NCI-H510A treated with DMSO at 0.1 percent for 48 hours (cell line): ENCODE measurements at regions not wholly inside any gene's neighbourhood (a gene's known extent, or its start where the extent isn't known, plus 50 kb on each side); places are given as distances from the start of the nearest gene placed in this dataset.
"Not testable (repeated sequence)": the region's sequence is repeated elsewhere in the genome, so short reads cannot be mapped to it uniquely, and the experiment has no call there.

ENCODE experiments used
- DNase-seq: peaks from one replicate; lab custom pipeline; 2025; lab: John Stamatoyannopoulos, UW

GRCh38 chr5:131005963-131006684 lies 158.9 kb downstream of the HINT1 start:
- no peak for DNase-seq

DNA sequence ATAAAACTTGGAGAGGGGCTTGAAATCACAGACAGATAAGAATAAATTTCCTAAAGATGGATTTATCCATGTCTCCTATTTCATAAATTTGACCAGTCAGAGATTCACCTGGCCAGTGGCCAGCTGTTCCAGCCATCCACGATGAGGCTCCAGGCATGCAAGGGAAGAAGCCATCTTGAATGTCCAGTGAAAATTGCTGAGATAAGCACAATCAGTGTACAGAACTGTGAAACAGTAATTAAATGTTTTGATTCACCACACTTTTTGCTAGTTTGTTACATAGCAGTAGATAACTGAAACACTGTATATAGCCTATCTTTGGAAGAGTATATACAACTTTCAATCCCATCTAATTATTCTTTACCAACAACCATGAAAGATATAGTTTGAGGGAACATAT lies 163.5 kb downstream of the HINT1 start:
- DNase-seq = no peak

- DNase-seq = no peak
Observed at GRCh38 chr5:131000289-131000688, 164.8 kb downstream of the HINT1 start.

GRCh38 chr5:130996720-130997119 lies 168.3 kb downstream of the HINT1 start:
- DNase-seq = not testable (repeated sequence)

DNA sequence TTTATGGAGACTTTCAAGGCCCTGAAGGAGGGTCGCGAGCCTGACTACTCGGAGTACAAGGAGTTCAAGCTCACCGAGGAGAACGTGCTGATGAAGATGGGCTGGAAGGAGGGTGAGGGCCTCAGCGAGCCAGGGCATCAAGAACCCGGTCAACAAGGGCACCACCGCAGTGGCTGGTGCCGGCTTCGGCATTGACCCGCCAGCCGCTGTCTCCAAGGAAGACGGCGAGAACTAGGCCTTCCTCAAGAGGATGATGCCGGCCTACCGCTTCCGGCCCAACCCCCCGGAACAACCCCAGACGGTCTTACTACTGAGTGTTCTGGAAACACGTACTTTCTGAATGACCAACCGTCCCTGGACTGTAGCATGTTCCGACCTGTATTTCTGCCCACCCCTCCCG lies 169.2 kb downstream of the HINT1 start:
- DNase-seq = no peak

- DNase-seq = peak; percentile 53
Observed at GRCh38 chr5:130995254-130995515, 169.9 kb downstream of the HINT1 start.

DNA sequence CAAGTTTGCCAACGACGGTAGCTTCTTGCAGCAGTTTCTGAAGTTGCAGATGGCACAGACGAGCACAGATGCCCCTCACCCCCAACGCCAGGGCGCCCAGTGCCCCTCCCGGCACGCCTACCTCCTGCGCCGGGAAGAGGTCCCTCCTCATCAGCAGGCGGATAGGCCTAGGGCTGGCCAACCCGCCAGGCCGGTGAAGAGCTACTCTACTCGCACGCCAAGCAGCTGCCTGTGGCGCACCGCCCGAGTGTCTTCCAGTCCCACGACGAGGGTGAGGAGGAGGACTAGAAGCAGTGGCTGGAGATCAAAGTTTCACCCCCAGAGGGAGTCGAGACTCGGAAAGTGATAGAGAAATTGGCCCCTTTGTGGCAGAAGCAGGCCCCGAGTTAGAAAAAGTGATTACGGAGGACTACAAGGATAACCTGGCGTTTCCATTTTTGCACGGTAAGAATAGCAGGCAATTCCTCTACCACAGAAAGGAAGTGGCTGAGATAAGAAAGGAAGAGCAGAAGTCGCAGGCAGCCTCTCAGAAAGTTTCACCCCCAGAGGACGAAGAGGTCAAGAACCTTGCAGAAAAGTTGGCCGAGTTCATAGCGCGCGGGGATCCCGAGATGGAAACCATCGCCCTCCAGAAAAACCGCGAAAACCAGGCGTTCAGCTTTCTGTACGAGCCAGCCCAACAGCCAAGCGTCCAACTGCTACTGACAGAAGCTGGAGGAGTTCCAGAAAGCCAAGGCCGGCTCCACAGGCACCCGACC lies 170.4 kb downstream of the HINT1 start:
- DNase-seq = peak; percentile 67

DNA sequence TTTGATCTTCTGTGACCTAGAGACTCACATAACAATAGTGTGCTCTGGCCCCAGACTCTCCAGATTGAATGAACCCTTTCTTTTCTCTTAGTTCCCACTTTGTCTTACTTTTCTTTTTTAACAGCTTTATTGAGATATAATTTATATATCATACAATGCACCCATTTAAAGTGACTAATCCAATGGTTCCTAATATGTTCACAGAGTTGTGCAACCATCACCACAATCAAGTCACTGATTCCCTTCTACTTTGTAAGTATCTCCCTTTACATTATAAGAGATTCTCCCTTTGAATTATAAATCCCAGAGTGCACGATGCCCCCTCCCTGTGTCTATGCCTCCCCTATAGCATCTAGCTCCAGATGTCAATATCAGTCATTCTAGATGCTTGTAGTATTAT lies 172.4 kb downstream of the HINT1 start:
- DNase-seq = no peak

DNA sequence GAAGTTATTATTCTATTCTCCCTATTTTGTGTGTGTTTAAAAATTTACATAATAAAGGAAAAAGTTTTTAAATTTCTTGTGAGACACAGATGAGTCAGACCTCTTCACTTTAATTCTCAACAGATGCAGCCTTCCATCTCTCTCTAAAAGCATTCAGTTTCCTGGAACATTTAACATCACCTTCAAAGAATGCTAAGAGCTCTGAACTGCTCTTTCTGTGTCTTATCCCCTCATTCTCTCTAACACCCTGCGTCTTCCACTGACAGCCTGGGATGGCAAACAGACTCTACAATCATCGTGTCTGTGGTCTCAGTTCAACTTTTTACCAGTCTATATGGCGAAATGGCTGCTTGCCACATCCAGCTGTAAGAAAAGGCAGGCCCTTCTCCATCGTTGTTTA lies 173.0 kb downstream of the HINT1 start:
- DNase-seq = no peak

DNA sequence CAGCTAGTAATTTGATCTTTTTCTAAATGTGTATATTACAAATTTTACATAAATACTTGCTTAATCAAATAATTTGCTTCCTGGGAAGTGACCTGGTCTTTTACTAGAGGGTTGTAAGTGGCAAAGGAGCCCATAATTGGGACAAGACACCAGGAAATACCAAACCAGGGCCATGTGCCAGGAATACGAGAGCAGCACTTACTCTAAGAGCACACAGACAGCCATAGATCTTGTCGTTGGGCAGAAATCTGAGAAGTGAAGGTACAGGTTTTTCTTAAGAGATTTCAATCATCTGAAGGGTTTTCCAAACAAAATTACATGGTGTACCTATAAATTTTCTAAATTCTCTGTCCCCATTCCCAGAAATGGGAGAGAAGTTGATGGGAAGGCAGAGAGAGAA lies 179.3 kb downstream of the HINT1 start:
- no peak for DNase-seq

GRCh38 chr5:130981663-130982062 lies 183.4 kb downstream of the HINT1 start:
- DNase-seq = no peak

GRCh38 chr5:130978475-130978874 lies 186.6 kb downstream of the HINT1 start:
- DNase-seq = no peak

DNA sequence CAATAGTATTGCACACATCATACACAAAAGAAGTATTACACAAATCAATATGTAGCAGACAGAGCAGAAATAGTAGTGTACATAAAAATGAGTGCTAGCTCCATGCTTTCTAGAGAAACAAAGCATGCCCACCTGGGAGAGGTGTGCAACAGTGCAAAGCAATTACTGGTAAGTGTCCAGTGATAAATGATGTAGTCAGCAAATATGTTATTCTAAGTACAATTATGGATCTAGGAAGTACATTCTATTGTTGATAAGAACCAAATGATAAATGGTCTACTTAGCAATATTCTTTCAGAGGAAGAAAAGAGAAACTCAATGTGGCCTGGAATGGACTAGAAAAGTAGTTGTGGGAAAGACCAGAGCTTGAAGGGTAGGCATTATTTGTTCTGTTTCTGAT lies 188.6 kb downstream of the HINT1 start:
- no peak for DNase-seq

DNA sequence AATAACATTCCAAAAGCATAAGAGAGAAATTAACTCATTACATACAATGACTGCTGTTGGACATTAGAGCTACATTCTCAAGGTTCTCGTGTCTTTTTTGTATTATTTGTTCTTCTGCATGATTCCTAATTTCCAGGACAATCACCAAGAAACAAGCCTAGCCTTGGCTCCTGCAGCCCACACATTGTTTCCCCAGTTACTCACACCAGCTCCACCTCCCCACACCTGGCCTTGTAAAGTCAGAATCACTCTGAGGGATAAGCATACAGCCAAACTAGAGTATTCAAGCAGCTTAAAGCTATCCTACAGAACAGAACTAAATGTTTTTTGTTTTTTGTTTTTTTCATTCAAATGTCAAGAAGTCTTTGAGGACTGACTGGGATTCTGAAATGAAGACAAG lies 189.2 kb downstream of the HINT1 start:
- DNase-seq = no peak

- no peak for DNase-seq
Observed at GRCh38 chr5:130975299-130975698, 189.8 kb downstream of the HINT1 start.

- DNase-seq = no peak
Observed at GRCh38 chr5:130974021-130974683, 190.9 kb downstream of the HINT1 start.

DNA sequence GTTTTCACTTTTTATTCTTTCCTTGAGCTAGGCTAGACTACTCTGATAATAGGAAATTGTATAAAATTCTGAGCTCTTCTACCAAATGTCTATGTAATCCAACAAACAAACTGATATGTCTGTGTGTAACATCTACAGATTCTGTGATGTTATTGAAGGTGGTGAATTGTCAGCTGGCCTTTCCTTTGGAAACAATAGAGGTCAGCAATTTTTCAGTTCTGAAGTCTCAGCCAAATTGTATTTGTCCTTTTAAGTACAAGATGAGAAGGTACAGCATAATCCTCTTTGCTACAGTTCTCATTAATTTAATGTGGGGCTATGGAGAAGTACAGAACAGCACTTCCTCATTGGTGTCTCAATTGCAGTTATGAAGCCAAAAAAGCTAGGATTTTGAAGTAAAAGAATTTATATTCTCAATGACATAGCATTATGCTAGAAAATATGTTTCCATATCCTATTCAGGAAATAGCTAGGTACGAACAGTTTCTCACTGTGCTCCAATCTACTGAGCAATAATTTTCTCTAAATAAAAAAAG lies 198.0 kb downstream of the HINT1 start:
- no peak for DNase-seq

DNA sequence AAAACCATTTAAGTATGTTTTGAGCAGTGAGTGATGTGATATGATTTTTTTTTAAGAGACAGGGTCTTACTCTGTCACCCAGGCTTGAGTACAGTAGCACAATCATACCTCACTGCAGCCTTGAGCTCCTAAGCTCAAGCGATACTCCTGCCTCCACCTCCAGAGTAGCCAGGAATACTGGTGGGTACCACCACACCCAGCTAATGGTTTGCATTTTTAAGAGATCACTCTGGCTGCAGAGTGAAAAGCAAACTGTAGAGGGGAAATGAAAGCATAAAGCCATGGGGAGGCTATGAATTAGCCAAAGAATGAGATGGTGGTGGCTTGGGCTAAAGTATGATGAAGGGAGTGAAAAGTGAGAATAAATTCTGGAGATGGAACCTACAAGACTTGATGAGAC lies 199.1 kb downstream of the HINT1 start:
- DNase-seq = no peak

DNA sequence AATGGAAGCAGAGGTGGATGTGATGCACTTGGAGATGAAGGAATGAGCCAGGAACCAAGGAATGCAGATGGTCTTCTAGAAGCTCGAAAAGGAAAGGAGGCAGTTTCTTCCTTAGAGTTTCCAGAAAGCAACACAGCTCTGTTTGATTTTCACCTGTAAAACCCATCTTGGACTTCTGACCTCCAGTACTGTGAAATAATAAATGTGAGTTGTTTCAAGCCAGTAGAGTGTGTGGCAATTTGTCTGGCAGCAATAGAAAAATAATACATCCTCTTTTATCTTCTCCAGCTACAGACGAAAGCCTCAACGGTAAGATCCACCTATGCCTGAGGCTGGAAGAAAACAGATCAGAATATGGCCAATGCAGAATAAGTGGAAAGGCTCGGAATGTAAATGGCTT lies 199.7 kb downstream of the HINT1 start:
- no peak for DNase-seq

- no peak for DNase-seq
Observed at GRCh38 chr5:130964231-130965202, 200.5 kb downstream of the HINT1 start.

GRCh38 chr5:130963798-130964197 lies 201.3 kb downstream of the HINT1 start:
- no peak for DNase-seq

DNA sequence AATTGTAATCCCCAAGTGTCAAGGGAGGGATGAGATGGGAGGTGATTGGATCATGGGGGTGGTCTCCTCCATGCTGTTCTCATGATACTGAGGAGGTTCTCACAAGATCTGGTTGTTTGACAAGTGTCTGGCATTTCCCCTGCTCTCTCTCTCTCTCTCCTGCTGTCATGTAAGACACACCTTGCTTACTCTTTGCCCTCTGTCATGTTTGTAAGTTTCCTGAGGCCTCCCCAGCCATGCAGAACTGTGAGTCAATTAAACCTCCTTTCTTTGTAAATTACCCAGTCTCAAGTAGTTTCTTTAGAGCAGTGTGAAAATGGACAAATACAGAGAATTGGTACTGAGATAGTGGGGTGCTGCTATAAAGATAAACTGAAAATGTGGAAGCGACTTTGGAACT lies 207.9 kb downstream of the HINT1 start:
- no peak for DNase-seq
